ENCODE measurements at regions not wholly inside any gene's neighbourhood (a gene's known extent, or its start where the extent isn't known, plus 50 kb on each side); places are given as distances from the start of the nearest gene placed in this dataset.
"Not testable (repeated sequence)": the region's sequence is repeated elsewhere in the genome, so short reads cannot be mapped to it uniquely, and the experiment has no call there.

GRCh38 chr2:83969085-83969484 is 490.0 kb downstream of the SUCLG1 start:
- DNase-seq (ENCODE audit: low read depth, low spot score), result no peak

DNA sequence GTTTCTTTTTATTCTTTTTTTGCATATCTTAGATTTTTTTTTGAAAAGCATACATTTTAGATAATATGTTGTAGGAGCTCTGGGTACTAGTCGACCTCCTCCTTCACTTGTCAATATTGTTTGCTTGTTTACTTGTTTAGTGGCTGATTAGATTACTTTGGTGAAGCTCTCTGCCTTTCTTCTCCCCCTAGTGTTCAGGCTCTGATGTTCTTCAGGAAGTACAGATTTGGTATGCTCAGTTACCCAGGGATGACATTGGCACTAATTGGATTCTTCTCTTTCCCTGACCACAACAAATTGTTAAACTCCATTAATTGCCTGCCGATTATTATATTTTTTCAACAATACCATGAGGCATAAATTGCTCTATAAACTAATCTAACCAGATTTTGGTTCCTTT is 491.2 kb downstream of the SUCLG1 start:
- DNase-seq (ENCODE audit: low read depth, low spot score), result no peak

- DNase-seq (ENCODE audit: low read depth, low spot score), result not testable (repeated sequence)
Observed at GRCh38 chr2:83966946-83967345, 492.1 kb downstream of the SUCLG1 start.

GRCh38 chr2:83961512-83961911 is 497.6 kb downstream of the SUCLG1 start:
- no peak for DNase-seq (ENCODE audit: low read depth, low spot score)

GRCh38 chr2:83960371-83960770 is 498.7 kb downstream of the SUCLG1 start:
- DNase-seq (ENCODE audit: low read depth, low spot score), result no peak

DNA sequence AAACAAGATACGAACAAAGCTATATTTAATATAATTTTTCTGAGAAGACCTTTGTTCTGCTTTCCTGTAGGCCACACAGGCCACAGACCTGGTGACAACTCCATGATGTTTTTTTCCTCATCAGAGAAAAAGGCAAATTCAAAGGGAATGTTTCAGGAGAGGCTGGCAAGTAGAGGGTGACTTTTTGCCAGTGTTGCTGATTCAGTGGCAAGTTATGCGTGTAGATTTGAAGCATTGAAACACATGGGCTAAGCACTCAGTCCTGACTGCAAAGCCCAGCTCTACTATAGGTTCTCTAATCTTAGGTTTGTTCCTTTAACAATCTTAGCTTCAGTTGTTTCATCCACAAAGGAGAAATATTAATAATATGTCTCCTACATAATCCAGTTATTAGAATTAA is 499.8 kb downstream of the SUCLG1 start:
- no peak for DNase-seq (ENCODE audit: low read depth, low spot score)

- DNase-seq (ENCODE audit: low read depth, low spot score), result no peak
Observed at GRCh38 chr2:83956991-83957390, 502.1 kb downstream of the SUCLG1 start.

DNA sequence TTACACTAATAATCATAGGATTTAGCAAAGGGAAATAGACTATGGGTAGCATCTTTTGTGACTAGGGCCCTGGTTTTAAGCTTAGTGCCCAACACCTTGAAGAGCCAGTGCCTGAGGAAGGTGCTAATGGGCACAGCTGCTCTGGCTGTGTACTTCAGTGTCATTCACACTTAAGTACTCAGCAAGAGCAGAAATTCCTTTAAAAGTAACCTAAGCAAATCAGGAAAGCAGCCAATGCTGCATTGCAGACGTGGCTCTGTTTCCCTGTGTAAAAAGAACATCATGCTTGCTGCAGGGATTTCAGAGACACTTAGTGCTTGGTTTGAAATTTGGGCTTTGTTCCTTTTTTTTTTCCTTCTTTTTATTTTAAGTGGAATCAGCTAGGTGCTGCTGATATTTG is 505.4 kb downstream of the SUCLG1 start:
- no peak for DNase-seq (ENCODE audit: low read depth, low spot score)

DNA sequence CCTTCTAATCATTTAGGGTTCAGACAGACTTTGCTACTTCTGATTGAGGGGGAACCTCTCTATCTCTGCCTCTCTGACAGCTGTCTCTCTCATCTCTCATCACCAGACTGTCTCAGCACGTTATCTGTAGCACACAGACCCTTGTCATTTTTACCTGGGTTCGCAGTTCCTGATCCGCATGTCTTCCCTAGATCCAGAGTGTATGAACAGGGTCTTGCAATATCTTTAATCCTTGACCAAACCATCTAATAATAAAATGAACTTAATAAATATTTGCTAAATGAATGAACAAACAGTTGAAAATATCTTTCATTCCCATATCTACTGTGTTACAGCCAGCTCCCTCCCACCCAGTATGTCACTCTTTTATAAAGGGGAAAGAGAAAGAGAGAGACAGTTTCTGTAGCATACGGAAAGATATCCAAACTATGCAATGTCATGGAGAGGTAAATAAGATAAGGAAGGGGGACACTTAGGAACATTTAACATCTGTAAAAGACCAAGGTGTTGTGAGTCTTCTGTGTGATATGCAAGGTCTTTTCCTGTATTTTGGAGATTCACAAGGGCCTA is 507.6 kb downstream of the SUCLG1 start:
- DNase-seq (ENCODE audit: low read depth, low spot score), result no peak

DNA sequence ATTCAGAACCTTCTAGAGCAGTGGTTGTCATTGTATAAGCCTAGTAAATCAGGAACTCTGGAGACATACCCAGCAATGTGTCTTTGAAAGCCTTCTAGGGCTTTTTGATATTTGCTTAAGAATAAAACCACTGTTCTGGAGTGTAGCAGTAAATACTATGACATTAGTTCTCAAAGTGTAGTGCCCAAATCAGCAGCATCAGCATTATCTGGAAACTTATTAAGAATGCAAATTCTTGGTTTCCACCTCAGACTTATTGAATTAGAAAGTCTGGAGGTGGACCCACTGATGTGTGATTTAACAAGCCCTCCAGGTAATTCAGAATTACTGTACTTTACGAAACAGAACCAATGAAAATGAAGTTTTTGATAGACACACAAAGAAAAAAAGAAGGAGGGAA is 509.7 kb downstream of the SUCLG1 start:
- DNase-seq (ENCODE audit: low read depth, low spot score), result no peak

- no peak for DNase-seq (ENCODE audit: low read depth, low spot score)
Observed at GRCh38 chr2:83944191-83944590, 514.9 kb downstream of the SUCLG1 start.

GRCh38 chr2:83943265-83943664 is 515.8 kb downstream of the SUCLG1 start:
- DNase-seq (ENCODE audit: low read depth, low spot score), result no peak

- no peak for DNase-seq (ENCODE audit: low read depth, low spot score)
Observed at GRCh38 chr2:83941886-83942285, 517.2 kb downstream of the SUCLG1 start.

GRCh38 chr2:83933749-83934148 is 525.3 kb downstream of the SUCLG1 start:
- no peak for DNase-seq (ENCODE audit: low read depth, low spot score)

DNA sequence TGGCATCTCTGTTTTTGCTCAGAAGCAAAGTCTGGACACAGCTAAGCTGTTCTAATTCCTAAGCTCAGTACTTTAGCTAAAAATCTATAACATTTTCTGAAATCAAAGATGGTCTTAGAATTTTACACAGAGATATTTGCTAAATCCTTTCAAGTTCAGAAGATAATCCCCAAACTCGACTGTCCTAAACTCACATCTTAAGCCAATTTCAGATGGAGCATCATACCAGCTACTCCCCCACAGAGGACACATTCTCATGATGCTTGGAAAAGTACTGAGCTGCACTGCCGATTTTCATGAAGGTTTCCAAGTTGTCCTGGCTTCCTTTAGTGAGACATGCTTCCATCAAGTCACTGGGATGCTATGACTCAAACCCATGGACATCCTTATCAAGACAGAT is 535.5 kb downstream of the SUCLG1 start:
- DNase-seq (ENCODE audit: low read depth, low spot score), result no peak

DNA sequence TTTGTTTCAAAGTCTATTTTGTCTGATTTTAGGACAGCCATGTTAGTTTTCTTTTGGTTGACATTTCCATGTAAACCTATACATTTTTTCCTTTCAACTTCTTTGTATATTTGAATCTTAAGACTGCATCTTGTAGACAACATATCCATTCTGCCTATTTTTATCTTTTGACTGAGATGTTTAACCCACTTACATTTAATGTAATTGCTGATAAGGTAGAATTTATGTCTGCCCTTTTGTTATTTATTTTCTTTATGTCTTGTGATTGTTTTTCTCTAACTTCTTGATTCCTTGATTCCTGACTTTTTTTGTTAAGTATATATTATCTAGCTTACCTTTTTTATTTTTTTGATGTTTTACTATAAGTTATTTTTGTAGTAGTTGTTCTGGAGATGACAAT is 542.5 kb downstream of the SUCLG1 start:
- DNase-seq (ENCODE audit: low read depth, low spot score), result no peak

- DNase-seq (ENCODE audit: low read depth, low spot score), result no peak
Observed at GRCh38 chr2:83915381-83915780, 543.7 kb downstream of the SUCLG1 start.

- DNase-seq (ENCODE audit: low read depth, low spot score), result no peak
Observed at GRCh38 chr2:83908750-83909149, 550.3 kb downstream of the SUCLG1 start.

DNA sequence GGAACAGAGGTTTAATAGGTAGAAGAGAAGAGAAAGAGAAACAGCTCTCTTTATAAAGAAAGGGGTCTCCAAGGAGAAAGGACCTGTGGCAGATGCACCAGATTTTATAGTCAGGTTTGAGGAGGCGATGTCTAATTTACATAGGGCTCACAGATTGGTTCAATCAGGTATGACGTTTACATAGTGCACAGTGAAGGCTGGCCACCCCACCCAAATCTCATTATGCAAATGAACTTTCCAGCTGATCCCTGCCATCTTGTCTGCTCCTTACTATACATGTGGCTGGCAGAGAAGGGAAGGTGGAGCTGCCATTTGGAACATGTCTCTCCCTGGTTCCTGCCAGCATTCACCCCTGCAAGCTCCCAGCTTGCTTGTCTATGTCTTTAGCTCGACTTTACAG is 557.8 kb downstream of the SUCLG1 start:
- no peak for DNase-seq (ENCODE audit: low read depth, low spot score)

- DNase-seq (ENCODE audit: low read depth, low spot score), result no peak
Observed at GRCh38 chr2:83900862-83901261, 558.2 kb downstream of the SUCLG1 start.

DNA sequence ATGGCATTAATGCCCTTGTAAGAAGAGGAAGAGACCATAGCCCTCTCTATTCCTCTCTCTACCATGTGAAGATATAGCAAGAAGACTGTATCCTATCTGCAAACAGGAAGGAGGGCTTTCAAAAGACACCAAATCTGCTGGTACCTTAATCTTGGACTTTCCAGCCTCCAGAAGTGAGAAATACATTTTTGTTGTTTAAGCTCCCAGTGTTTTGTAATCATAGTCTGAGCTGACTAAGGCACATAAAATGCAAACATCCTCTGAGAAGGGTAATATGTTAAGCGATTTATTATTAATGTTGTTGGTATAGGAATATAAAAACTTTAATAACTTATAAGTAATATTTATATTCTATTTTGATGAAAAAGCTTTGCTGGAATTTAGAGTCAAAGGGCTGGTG is 559.8 kb downstream of the SUCLG1 start:
- DNase-seq (ENCODE audit: low read depth, low spot score), result no peak

GRCh38 chr2:83894976-83895375 is 564.1 kb downstream of the SUCLG1 start:
- no peak for DNase-seq (ENCODE audit: low read depth, low spot score)

DNA sequence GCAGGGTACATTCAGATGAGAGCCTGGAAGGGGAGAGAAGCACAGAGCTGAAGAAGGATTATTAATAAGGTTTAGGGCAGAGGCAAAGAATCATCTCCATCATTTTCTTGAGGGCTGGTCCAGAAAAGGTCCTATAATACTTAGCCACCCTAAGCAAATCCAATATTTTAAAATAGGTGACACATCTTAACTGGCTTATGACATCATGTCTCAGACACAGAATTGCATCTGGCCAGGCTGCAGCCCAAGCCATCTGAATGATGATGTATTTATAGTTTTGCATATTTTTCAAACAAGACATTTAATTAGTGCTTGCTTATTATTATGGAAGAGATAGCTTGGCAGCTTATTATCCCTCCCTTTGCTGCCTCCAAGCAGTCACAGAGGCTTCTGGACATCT is 571.3 kb downstream of the SUCLG1 start:
- no peak for DNase-seq (ENCODE audit: low read depth, low spot score)

DNA sequence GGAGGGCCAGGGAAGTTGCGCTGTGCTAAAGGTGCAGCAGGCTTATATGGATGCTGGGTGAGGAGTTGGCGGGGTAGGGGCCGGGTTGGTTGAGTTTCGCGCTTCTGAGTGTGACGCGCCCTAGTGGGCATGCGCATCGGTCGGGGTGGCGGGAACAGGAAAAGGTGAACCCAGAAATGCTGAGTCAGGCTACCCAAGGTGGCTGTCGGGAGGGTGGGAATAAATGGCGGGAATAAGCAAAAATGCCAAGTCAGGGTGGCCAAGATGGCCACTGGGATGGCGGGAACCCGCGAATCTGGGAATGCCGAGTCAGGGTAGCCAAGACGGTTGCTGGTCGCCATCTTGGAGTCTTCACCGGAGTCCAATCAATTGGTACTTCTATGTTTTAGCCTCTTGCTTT is 580.0 kb downstream of the SUCLG1 start:
- no peak for DNase-seq (ENCODE audit: low read depth, low spot score)

Measured in activated CD4-positive, CD25-positive, alpha-beta regulatory T cell treated with anti-CD3 and anti-CD28 coated beads, Interleukin-2, amount 50 U/mL, for 16 hours (primary cell).